ENCODE measurements at regions not wholly inside any gene's neighbourhood (a gene's known extent, or its start where the extent isn't known, plus 50 kb on each side); places are given as distances from the start of the nearest gene placed in this dataset.

DNA sequence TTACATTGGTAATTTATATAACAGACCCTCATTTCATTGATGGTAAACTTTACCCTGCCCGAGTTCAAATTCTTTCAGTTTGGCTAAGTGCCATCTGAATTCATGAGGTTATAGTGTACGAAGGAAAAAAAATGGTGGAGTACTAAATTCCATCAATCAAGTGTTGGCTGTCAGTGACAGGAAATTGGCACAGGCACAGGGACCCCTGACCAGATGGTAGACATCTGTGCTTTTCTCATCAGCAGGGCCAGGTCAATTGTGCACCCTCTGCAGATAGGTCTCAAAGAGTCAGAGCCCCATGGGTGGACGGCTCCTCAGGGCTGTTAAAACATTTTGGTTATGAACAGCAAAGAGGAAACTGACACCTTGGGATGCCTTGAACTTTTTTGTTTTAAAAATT is 439.2 kb downstream of the SETBP1 start:
- DNase-seq (ENCODE audit: low read depth in 2 of 2), result no peak

GRCh38 chr18:45121146-45121545 is 440.5 kb downstream of the SETBP1 start:
- no peak for DNase-seq (ENCODE audit: low read depth in 2 of 2)

DNA sequence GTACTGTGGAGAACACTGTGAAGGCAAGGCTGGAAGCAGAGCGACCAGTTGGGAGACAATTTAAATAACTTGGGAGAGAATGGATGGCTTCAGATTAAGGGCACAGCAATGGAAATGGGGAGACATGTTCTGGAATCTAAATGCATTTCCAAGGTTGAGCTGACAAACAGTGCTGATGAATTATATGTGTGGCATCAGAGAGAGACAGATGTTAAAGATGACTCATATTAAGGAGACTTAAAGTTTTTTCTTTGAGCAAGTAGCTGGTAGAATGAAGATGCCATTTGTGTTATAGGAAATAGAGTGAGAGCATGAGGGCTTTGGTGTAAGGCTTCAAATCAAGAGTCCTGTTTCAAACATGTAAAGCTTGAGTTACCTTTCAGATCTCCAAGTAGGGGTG is 441.8 kb downstream of the SETBP1 start:
- no peak for DNase-seq (ENCODE audit: low read depth in 2 of 2)

- DNase-seq (ENCODE audit: low read depth in 2 of 2), result no peak
Measured at GRCh38 chr18:45127405-45127804, 446.7 kb downstream of the SETBP1 start.

- DNase-seq (ENCODE audit: low read depth in 2 of 2), result no peak
Measured at GRCh38 chr18:45133276-45133675, 452.6 kb downstream of the SETBP1 start.

GRCh38 chr18:45136381-45137086 is 455.8 kb downstream of the SETBP1 start:
- DNase-seq (ENCODE audit: low read depth in 2 of 2), result no peak

DNA sequence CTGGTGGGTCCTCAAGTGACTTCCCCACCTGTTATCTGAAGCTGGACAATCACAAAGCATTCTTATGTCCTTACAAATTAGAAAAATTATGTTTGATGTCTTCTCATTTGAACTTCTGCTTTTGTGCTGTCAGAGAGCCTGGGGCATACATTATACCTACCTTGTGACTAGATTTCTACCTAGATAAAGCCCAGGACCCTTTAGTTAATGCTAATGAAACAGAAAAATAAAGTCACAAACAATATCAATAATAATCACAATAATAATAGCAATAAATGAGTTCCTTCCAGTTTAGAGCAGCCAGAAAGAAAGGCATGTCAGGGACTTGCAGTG is 456.4 kb downstream of the SETBP1 start:
- DNase-seq (ENCODE audit: low read depth in 2 of 2), result no peak

- DNase-seq (ENCODE audit: low read depth in 2 of 2), result no peak
Measured at GRCh38 chr18:45139478-45139877, 458.8 kb downstream of the SETBP1 start.

GRCh38 chr18:45142868-45143267 is 462.2 kb downstream of the SETBP1 start:
- no peak for DNase-seq (ENCODE audit: low read depth in 2 of 2)

GRCh38 chr18:45149712-45150111 is 465.6 kb upstream of the SLC14A2 start:
- no peak for DNase-seq (ENCODE audit: low read depth in 2 of 2)

DNA sequence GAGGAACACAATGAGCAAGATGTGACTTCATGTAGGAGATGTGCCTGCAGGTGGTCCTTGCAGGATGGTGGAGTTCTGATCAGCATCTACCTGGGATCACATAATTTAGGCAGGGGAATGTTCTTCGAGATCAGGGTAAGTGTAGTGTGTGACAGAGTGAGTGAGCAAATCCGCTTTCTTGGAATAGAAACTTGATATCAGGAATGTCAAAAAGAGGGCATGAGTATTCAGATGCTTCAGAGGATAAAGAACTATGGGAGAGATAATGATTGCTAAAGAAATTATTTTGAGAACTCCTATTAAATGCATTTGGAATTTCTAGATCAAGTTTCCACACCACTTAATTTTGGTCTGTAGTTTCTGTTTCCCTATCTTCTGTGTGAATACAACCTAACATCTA is 463.6 kb upstream of the SLC14A2 start:
- no peak for DNase-seq (ENCODE audit: low read depth in 2 of 2)

DNA sequence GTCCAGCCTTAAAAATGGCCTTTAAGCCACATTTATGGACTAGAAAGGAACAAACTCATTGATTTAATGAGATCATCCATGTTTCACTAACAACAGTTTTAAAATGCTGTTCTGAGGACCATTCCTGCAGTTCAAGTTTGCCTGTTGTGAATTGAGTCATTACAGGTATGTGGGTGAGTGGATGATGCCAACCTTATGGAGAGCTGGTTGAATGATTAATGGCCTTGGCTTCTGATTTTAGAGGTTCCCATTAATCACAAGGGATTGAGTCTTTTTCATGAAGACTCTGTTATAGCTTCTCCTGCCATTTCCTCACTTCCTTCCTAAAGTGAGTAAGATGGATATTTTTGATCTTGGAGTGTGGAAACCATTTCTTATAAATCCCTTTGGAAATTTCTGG is 459.8 kb upstream of the SLC14A2 start:
- no peak for DNase-seq (ENCODE audit: low read depth in 2 of 2)

- no peak for DNase-seq (ENCODE audit: low read depth in 2 of 2)
Measured at GRCh38 chr18:45156946-45157345, 458.3 kb upstream of the SLC14A2 start.

- no peak for DNase-seq (ENCODE audit: low read depth in 2 of 2)
Measured at GRCh38 chr18:45157576-45157975, 457.7 kb upstream of the SLC14A2 start.

DNA sequence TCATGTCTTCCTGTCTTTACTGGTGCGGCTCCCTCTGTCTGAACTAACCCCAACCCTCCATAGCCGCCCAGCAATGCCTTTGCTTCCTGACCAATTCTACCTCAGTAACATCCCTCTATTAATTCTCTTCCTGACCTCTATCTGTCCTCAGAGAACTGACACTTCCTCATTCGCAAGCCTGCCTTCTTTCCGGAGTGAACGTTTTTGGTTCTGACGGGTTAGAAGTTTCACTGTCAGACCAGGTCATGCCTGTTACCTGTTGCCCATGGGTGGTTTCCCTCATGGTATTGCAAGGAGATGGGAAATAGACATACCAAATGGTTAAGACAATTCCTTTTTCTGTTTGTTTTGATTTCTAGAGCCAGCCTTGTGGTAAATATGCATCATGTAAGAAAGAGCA is 453.4 kb upstream of the SLC14A2 start:
- DNase-seq (ENCODE audit: low read depth in 2 of 2), result no peak

DNA sequence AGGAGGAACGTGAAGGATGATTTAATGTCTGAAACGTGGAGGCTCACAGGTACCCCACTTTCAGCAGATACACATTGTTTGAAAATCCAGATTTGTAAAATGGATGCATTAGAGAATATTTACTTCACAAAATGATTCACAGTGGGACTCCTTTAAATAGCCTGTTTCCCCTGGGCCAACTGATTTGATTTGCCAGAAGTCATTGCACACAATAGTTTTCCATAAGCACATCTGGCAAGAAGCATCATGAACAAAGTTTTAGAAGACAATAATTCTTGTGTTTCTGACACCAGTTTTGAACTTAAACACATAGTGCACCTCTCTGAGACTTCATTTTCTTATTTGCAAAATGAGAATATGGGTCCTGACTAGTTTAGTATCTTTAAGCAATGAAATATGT is 451.4 kb upstream of the SLC14A2 start:
- DNase-seq (ENCODE audit: low read depth in 2 of 2), result no peak

DNA sequence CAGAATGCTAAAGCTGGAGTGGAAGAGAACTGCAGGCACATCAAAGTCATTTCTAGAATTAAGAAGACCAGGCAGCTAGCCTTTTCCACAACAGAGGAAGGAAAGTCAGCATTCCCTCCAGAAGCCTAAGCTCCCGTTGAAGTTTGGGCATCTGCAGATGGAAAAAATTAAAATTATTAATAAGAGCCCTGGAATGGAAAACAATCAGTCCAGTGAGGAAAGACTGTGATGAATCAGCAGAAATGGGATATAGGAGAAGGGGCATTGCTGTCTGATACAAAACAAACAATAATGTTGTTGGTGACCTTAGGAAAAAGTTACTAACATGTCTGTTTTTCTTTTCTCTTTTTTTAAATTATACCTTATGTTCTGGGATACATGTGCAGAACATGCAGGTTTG is 450.7 kb upstream of the SLC14A2 start:
- no peak for DNase-seq (ENCODE audit: low read depth in 2 of 2)

DNA sequence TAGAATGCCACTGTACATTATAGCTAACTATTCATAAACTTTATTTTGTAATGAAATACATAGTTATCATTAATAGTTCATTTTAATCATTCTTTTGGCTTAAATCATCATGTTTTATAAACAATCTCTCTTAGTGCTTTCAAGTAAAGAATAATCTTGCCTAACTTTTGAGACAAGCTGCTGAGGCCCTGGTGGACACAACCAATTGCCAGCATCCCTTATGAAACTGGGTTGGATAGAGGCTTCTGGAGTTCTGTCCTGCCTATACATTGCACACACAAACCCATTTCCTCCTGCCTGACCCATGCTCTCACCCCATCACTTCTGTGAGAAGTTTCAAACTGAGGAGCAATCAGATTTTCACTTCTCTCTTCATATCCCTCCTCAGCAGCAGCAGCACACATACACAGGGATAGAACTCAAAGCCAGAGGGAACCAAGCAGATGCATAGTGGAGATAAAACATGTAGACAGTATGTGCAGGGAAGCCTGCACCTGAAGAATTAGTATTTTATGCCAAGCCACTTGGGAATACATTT is 450.0 kb upstream of the SLC14A2 start:
- no peak for DNase-seq (ENCODE audit: low read depth in 2 of 2)

- no peak for DNase-seq (ENCODE audit: low read depth in 2 of 2)
Measured at GRCh38 chr18:45165871-45166270, 449.4 kb upstream of the SLC14A2 start.

DNA sequence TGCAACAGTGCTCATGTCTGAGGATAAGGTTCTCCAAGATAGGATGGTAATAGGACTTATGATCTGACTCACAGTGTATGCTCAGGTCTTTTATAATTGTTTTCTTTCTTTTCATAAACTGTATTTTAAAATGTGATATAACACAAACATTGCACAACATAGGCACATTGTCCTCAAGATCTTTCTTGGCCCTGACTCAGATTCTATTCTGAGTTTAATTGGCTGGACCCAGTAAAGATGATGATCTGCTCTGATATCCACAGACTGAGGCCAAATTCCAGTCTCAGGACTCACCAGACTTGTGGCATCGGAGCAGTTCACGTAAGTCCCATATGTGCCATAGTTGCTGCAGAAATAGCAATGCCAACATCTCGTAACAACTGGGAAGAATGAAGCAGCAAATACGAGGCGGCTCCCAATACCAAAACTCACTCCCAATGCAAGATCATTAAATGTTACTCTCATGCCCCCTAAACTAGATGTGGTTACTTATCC is 448.9 kb upstream of the SLC14A2 start:
- DNase-seq (ENCODE audit: low read depth in 2 of 2), result no peak

- DNase-seq (ENCODE audit: low read depth in 2 of 2), result no peak
Measured at GRCh38 chr18:45166836-45167551, 448.3 kb upstream of the SLC14A2 start.

DNA sequence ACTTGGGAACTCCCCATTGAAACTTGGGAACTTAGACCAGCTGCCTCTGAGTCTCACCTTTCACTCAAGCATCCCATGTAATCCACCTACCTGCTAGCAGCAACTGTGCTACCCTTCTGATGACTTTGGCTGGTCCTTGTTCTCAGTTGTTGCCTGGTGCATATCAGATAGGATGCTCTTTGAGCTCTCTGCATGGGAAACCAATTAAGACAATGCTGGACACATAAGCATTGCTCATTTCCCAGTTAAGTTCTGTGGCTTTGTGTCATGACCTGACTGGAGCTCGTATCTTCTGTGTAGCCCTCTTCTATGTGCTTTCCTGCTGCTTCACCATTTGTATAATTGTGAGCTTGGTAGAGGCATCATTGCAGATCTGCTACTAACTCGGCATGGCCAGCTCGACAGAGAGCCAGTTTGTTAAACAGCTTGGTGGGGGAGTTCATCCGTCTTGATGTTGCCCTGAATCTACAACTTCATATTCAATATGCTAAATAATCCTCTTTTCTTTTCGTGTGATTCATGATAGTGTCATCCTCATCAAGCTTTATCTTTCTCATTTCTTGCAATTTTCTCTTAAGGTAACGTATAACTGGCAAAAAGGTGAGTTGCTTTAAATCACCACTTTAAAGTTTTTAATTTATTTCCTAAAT is 447.5 kb upstream of the SLC14A2 start:
- DNase-seq (ENCODE audit: low read depth in 2 of 2), result no peak

Data from activated CD8-positive, alpha-beta memory T cell treated with anti-CD3 and anti-CD28 coated beads for 4 hours (primary cell).